ENCODE measurements at regions not wholly inside any gene's neighbourhood (a gene's known extent, or its start where the extent isn't known, plus 50 kb on each side); places are given as distances from the start of the nearest gene placed in this dataset.

DNA sequence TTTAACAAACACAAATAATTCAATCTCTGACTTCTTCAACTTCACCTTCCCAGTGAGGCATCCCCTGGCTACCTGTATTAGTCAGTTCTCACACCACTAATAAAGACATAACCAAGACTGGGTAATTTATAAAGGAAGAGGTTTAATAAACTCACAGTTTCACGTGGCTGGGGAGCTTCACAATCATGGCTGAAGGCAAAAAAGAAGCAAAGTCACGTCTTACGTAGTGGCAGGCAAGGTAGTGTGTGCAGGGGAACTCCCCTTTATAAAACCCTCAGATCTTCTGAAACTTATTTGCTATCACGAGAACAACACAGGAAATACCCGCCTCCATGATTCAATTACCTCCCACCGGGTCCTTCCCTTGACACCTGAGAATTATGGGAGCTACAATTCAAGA is 478.5 kb downstream of the ADGRL2 start:
- no peak for DNase-seq (ENCODE audit: low read depth)

GRCh38 chr1:82273816-82274215 is 473.1 kb downstream of the ADGRL2 start:
- DNase-seq (ENCODE audit: low read depth), result no peak

DNA sequence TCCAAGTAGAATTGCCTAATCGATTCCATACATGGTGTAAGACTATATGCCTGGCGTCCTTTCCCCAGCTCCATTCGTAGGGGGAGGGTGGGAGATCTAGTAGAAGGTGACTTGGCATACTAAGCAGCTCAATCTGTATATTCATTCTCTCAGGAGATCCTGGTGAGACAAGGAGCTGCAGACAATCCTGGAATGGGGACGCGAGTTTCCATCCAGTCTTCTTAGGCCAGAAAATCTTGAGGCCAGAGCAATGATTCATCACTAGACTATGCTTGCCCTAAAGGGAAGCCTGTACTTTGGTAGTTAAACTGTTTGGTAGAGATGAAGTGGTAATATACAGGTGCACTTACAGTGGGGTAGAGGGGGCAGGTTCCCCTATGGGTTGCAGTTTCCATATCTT is 468.7 kb downstream of the ADGRL2 start:
- no peak for DNase-seq (ENCODE audit: low read depth)

GRCh38 chr1:82268826-82269225 is 468.1 kb downstream of the ADGRL2 start:
- DNase-seq (ENCODE audit: low read depth), result no peak

- no peak for DNase-seq (ENCODE audit: low read depth)
Measured at GRCh38 chr1:82266351-82266750, 465.6 kb downstream of the ADGRL2 start.

- no peak for DNase-seq (ENCODE audit: low read depth)
Measured at GRCh38 chr1:82265436-82265835, 464.7 kb downstream of the ADGRL2 start.

DNA sequence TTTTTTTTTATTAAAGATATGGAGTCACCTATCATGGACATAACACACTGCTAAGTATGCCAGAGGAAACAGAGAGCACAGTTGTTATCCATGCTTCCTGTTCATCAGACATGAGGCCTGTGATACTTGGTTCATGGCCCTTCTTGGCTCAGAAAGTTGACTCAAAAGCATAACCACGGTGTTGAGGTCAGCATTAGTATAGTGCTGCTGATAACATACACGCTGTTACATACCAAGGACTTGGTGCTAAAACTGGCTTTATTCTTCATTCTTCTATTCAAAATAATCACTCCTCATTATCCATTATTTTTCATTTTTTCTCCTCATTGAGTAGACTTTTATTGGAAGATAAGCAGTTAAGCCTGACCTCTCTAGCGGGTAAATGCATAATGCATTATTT is 464.1 kb downstream of the ADGRL2 start:
- DNase-seq (ENCODE audit: low read depth), result no peak

- no peak for DNase-seq (ENCODE audit: low read depth)
Measured at GRCh38 chr1:82263396-82263795, 462.7 kb downstream of the ADGRL2 start.

DNA sequence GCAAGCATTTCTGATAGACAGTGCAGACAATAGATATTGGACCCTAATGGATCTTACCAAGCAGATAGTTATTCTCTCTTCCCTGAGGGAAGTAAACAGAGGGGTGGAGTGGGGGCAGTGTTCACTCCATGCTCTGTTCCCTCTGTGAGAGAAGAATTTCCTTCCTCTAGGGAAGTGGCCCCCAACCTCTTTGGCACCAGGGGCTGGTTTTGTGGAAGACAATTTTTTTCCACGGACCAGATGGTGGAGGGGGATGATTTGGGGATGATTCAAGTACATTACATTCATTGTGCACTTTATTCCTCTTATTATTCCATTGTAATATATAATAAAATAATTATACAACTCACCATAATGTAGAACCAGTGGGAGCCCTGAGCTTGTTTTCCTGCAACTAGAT is 459.9 kb downstream of the ADGRL2 start:
- no peak for DNase-seq (ENCODE audit: low read depth)

GRCh38 chr1:82260051-82260450 is 459.3 kb downstream of the ADGRL2 start:
- DNase-seq (ENCODE audit: low read depth), result no peak

DNA sequence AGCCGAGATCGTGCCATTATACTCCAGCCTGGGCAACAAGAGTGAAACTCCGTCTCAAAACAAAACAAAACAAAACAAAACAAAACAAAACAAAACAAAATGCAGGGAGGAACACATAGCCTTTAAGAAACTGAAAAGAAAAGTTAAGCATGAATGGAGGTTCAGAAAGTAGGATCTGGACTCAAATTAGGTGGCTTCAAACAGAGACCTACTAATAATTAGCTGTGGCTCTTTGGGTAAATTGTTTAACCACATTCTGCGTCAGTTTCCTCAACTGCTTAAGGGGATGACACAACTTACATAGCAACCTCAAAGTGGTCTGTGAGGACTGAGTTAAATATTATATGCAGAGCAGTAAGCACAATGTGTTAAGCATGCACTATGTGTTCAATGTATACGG is 458.2 kb downstream of the ADGRL2 start:
- DNase-seq (ENCODE audit: low read depth), result no peak

DNA sequence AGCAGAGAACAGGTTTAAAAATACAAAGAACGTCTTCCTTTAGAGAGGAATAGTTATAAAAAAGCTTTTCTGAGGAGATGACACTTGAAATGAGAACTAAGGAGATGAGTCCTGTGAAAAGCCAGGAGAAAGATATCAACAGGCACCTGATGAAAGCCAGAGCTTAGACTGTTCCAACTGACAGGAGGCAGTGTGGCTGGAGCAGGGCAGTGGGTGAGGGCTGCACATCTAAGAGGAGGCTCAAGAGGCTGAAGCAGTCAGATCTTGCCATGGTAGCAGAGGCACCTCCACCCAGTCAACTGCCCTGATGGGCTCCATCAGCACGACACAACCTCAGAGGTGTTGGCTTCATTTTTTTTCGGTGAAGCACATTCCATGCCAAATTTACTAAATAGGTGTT is 445.3 kb downstream of the ADGRL2 start:
- DNase-seq (ENCODE audit: low read depth), result no peak

DNA sequence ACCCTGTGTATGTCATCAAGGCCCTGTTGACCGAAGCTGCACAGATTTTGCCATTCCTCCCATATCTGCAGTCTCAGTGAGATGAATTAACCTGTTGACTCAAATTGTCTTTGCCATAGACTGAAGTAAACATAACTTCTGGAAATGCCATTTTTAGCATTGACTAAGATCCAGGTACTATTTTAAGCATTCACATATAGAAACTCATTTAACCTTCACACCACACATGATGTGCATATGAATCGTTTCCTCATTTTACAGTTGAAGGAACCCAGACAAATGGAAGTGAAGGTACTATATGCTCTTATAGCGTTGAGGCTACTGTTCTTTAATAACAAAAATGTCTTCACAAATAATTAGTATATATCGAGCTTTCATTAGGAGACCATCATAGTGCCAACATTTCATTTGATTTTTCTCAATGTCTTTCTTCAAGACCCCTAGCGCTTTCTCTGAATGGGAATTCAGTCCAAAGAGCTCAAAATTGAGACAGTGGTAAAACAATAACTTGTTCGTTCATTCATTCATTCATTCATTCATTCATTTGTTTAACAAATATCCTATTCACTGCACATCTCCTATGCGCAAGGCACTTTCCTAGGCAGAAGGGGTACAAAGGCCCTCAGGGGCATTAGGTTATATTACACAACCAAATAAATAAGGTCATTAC is 444.7 kb downstream of the ADGRL2 start:
- no peak for DNase-seq (ENCODE audit: low read depth)

GRCh38 chr1:82240571-82240970 is 439.8 kb downstream of the ADGRL2 start:
- DNase-seq (ENCODE audit: low read depth), result no peak

GRCh38 chr1:82230667-82231066 is 429.9 kb downstream of the ADGRL2 start:
- no peak for DNase-seq (ENCODE audit: low read depth)

DNA sequence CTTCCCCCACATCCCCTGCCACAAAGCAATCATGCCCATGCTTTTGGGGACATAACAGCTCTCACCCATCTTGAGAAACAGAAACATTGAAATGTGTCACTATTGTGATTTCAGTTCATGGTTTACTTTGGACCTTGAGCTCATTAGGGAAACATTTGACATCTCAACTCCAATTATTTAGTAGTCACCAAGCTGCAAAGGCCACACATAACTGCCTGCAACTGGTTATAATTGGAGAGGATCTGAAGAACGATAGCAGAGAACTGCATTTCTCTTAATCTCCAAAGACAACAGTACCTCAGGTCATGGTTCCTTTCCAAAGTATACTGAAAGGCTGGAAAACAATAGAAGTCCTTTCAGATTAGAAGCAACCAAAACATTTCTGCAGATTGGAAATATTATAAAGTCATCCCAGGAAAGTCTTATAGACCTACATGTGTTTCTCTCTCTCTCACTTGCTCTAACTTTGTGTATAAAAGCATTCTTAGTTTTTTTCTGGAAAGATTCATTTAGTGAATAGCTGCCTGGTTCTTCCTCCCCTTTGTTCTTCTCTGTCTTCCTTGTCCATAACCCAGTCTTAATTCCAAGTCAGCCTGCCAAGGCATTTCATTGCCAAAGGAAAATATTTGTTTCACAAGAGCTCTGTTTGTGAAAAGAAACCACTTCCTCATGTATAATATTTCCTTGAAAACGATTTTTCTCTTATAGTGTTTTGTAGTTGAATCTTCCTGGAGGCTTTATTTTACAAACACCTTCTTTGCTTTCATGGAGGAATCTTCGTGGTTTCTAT is 426.8 kb downstream of the ADGRL2 start:
- no peak for DNase-seq (ENCODE audit: low read depth)

DNA sequence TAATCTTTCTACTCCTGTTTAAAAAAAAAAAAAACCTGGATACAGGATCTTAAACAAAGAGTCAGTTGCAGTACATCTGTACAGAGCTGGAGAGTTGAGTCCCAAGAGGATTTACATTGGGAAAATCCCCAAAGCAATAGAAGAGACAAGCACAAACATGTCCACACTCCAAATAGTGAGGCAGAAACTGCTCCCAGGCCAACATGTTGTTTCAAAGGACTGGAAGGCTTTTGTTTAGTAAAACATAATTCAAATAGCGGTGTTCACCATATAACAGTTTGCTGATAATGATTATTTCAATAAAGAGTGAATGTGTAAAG is 425.4 kb downstream of the ADGRL2 start:
- DNase-seq (ENCODE audit: low read depth), result no peak

- no peak for DNase-seq (ENCODE audit: low read depth)
Measured at GRCh38 chr1:82225421-82226185, 424.9 kb downstream of the ADGRL2 start.

- DNase-seq (ENCODE audit: low read depth), result no peak
Measured at GRCh38 chr1:82223091-82223490, 422.4 kb downstream of the ADGRL2 start.

DNA sequence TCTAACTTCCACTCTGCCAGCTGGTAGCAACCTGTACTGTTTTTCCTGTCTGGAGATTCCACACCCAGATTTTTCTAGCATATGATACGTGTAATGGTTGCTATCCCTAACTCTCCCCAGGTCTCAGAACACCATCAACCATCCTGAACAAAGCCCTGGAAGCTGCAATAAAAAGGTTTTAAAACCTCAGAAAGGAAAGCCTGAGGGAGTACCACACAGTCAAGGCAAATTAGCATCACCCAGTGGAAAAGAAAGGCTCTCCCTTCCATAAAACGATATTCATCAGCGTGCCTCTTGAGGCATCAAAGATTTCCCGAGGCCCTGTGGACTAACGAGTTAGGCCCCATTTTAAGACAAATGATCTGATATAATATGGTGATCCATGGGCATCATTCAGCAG is 421.0 kb downstream of the ADGRL2 start:
- no peak for DNase-seq (ENCODE audit: low read depth)

DNA sequence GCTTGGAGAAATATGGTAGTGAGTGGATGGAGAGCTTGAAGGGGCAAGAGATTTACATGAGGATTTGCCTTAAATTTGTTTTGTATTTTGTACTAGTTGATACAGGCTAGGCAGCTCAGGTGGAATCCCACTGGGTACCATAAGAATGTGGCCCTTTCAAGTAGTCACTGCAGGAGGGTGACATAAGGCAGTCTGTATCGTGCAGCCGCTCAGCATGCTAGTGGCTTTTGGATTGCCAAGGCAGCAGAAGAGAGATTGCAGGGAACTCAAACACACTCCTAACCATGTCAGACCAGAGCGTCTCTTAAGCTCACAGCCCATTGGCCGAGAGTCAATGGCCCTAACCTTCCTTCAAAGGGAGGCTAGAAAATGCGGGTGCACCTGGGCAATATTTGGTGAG is 420.0 kb downstream of the ADGRL2 start:
- DNase-seq (ENCODE audit: low read depth), result no peak

DNA sequence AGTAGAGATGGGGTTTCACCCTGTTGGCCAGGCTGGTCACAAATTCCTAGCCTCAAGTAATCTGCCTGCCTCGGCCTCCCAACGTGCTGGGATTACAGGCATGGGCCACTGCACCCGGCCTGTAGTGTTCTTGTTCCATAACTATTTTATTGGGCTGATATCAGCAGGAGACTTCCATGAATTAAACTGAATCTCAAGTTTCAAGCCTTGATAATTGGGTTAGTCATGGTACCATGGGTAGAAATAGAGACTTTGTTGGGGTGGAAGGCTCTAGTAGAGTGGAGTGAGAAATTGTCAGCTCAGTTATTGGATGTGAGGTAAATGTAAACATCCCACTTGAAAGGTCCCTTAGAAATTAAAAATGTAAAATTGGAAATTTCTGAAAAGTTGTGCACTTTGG is 419.1 kb downstream of the ADGRL2 start:
- no peak for DNase-seq (ENCODE audit: low read depth)

DNA sequence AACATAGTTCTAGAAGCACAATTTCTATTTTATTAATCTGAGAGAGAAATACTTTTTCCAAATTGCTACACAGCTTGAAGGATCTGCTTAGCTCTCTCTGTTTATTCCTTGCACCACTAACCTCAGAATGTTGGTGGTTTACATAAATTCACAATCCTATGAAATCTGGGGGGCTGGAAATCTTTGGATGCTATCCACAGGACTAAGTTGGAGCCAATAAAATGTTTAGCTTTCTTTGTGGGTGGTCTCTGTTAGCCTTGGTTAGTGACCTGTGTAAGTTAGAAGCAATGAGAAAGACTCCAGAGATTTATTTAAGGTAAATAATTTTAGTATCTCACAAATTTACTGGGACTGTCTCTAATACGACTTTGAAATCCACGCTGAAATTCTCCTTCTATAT is 418.1 kb downstream of the ADGRL2 start:
- no peak for DNase-seq (ENCODE audit: low read depth)

Measured in T follicular helper cell (primary cell).